ENCODE measurements at regions not wholly inside any gene's neighbourhood (a gene's known extent, or its start where the extent isn't known, plus 50 kb on each side); places are given as distances from the start of the nearest gene placed in this dataset.
"Not testable (repeated sequence)": the region's sequence is repeated elsewhere in the genome, so short reads cannot be mapped to it uniquely, and the experiment has no call there.

DNA sequence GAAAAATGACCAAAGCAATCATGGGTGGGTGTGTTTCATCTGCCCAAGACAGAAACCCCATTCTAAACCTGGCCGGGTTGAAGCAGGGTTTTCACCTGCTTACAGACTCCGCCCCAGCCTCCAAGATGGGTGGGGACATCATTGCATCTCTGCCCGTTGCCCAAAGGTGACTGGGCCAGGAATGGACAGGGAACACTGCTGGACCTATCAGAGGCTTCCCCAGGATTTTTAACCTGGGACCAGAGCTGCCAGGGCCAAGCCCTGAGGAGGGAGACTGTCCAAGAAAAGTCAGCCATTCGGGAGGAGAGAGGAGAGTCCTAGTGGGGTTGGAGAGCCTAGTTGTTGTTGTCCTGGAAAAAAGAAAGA is 109.7 kb upstream of the ALDH1A3 start:
- no peak for DNase-seq (ENCODE audit: low read depth)
- no peak overlapping the region for H3K4me3 ChIP-seq (ENCODE audit: control insufficient read depth, low read depth, low read length)
- TF ChIP-seq CTCF (conservative IDR thresholded peaks at IDR 0.05; ENCODE audit: control insufficient read depth, insufficient read depth, low read depth, low read length), result no peak

- no peak for TF ChIP-seq CTCF (conservative IDR thresholded peaks at IDR 0.05; ENCODE audit: control insufficient read depth, insufficient read depth, low read depth, low read length)
- DNase-seq (ENCODE audit: low read depth), result no peak
- no peak overlapping the region for H3K4me3 ChIP-seq (ENCODE audit: control insufficient read depth, low read depth, low read length)
Measured at GRCh38 chr15:100770661-100771584, 108.7 kb upstream of the ALDH1A3 start.

- TF ChIP-seq CTCF (conservative IDR thresholded peaks at IDR 0.05; ENCODE audit: control insufficient read depth, insufficient read depth, low read depth, low read length), result no peak
- no peak overlapping the region for H3K4me3 ChIP-seq (ENCODE audit: control insufficient read depth, low read depth, low read length)
- DNase-seq (ENCODE audit: low read depth), result no peak
Measured at GRCh38 chr15:100771746-100772145, 107.9 kb upstream of the ALDH1A3 start.

DNA sequence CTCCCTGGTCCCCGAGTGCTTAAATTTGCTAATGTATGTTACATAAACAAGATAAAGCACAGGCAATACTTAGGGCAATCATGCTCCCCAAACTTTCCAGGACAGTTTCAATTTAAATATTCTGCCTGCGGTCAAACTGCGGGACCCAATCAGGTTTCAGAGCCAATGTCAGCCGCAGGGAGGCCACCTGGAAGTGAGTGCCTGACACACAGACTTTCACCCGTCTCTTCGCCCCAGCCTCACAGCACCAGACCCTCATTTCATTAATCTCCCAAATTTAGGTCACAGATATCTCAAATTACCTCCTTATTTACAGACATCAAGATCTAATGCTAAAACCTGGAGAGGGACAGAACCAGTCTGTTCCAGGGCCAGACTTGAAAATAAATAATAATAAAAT is 107.2 kb upstream of the ALDH1A3 start:
- H3K4me3 ChIP-seq (ENCODE audit: control insufficient read depth, low read depth, low read length), result no peak overlapping the region
- no peak for TF ChIP-seq CTCF (conservative IDR thresholded peaks at IDR 0.05; ENCODE audit: control insufficient read depth, insufficient read depth, low read depth, low read length)
- no peak for DNase-seq (ENCODE audit: low read depth)

- no peak for TF ChIP-seq CTCF (conservative IDR thresholded peaks at IDR 0.05; ENCODE audit: control insufficient read depth, insufficient read depth, low read depth, low read length)
- no peak overlapping the region for H3K4me3 ChIP-seq (ENCODE audit: control insufficient read depth, low read depth, low read length)
- peak; percentile 23 for DNase-seq (ENCODE audit: low read depth)
Measured at GRCh38 chr15:100772892-100773520, 106.6 kb upstream of the ALDH1A3 start.

- not testable (repeated sequence) for DNase-seq (ENCODE audit: low read depth)
Measured at GRCh38 chr15:100774044-100774443, 105.6 kb upstream of the ALDH1A3 start.

GRCh38 chr15:100775581-100776185 is 103.9 kb upstream of the ALDH1A3 start:
- no peak overlapping the region for H3K4me3 ChIP-seq (ENCODE audit: control insufficient read depth, low read depth, low read length)
- TF ChIP-seq CTCF (conservative IDR thresholded peaks at IDR 0.05; ENCODE audit: control insufficient read depth, insufficient read depth, low read depth, low read length), result no peak
- DNase-seq (ENCODE audit: low read depth), result no peak

More at GRCh38 chr15:100774044-100774443, 105.6 kb upstream of the ALDH1A3 start:
- not testable (repeated sequence) for H3K4me3 ChIP-seq (ENCODE audit: control insufficient read depth, low read depth, low read length)

Data from fibroblast of mammary gland (primary cell).